MM.1S (cell line): ENCODE measurements at regions not wholly inside any gene's neighbourhood (a gene's known extent, or its start where the extent isn't known, plus 50 kb on each side); places are given as distances from the start of the nearest gene placed in this dataset.

Source experiments
- DNase-seq: peaks from one replicate; pipeline ENCODE4 v3.0.0-alpha.2; 2015
- H2AFZ ChIP-seq: fragments of 300-600 bp; sonication (generic); 2 replicates; pipeline ENCODE4 v1.6.0; 2016; ENCODE audit warnings: antibody characterized with exemption, low read length
- H3F3A ChIP-seq: fragments of 300-600 bp; sonication (generic); 2 replicates; pipeline ENCODE4 v1.6.1; 2016; ENCODE audit warnings: mild to moderate bottlenecking, antibody characterized with exemption, low read length, moderate library complexity, mixed read lengths; ENCODE audit not compliant: insufficient read depth
- H3K27ac ChIP-seq: fragments of 300-600 bp; sonication (generic); 2 replicates; pipeline ENCODE4 v1.5.1; 2016; ENCODE audit warnings: mild to moderate bottlenecking, low read length
- H3K27me3 ChIP-seq: fragments of 300-600 bp; sonication (generic); replicated peaks from 2 replicates; pipeline ENCODE4 v1.6.0; 2016; ENCODE audit warnings: low read length; ENCODE audit not compliant: insufficient read depth
- H3K36me3 ChIP-seq: fragments of 300-600 bp; sonication (generic); replicated peaks from 2 replicates; pipeline ENCODE4 v1.6.1; 2016; ENCODE audit warnings: mild to moderate bottlenecking, low read length, mixed read lengths; ENCODE audit not compliant: insufficient read depth
- H3K4me1 ChIP-seq: fragments of 300-600 bp; sonication (generic); 2 replicates; pipeline ENCODE4 v1.6.1; 2016; ENCODE audit warnings: low read length, mixed read lengths
- H3K4me2 ChIP-seq: fragments of 300-600 bp; sonication (generic); 2 replicates; pipeline ENCODE4 v1.6.0; 2016; ENCODE audit warnings: low read depth, low read length
- H3K4me3 ChIP-seq: fragments of 300-600 bp; sonication (generic); 2 replicates; pipeline ENCODE4 v1.5.1; 2016; ENCODE audit warnings: low read length, mixed read lengths
- H3K79me2 ChIP-seq: fragments of 300-600 bp; sonication (generic); 2 replicates; pipeline ENCODE4 v1.6.1; 2016; ENCODE audit warnings: mixed run types, low read length, mixed read lengths
- H3K9ac ChIP-seq: fragments of 300-600 bp; sonication (generic); 2 replicates; pipeline ENCODE4 v1.6.1; 2016; ENCODE audit warnings: low read length, mixed read lengths
- H3K9me2 ChIP-seq: fragments of 300-600 bp; sonication (generic); replicated peaks from 2 replicates; pipeline ENCODE4 v1.6.1; 2016; ENCODE audit warnings: mild to moderate bottlenecking, low read length, mixed read lengths; ENCODE audit not compliant: insufficient read depth
- H3K9me3 ChIP-seq: fragments of 300-600 bp; sonication (generic); replicated peaks from 2 replicates; pipeline ENCODE4 v1.6.1; 2016; ENCODE audit warnings: mild to moderate bottlenecking, low read length, mixed read lengths; ENCODE audit not compliant: insufficient read depth
- H4K20me1 ChIP-seq: fragments of 300-600 bp; sonication (generic); 2 replicates; pipeline ENCODE4 v1.6.1; 2016; ENCODE audit warnings: mild to moderate bottlenecking, low read length, moderate library complexity, mixed read lengths; ENCODE audit not compliant: insufficient read depth
- EZH2 ChIP-seq: fragments of 300-600 bp; sonication (generic); optimal IDR thresholded peaks from 2 replicates; pipeline ENCODE3; 2017; ENCODE audit warnings: low read depth, mild to moderate bottlenecking, antibody characterized with exemption, low read length, mixed read lengths
- EZH2phosphoT487 ChIP-seq: fragments of 300-600 bp; sonication (generic); IDR thresholded peaks from 2 replicates; pipeline ENCODE4 v1.6.1; 2018; ENCODE audit warnings: antibody characterized with exemption, low read length
- TF ChIP-seq, protein P1 (sequence below): fragments of 300-600 bp; sonication (generic); IDR thresholded peaks from 2 replicates; pipeline ENCODE4 v1.5.1; 2016; ENCODE audit warnings: antibody characterized with exemption, low read length, mixed read lengths

DNA sequence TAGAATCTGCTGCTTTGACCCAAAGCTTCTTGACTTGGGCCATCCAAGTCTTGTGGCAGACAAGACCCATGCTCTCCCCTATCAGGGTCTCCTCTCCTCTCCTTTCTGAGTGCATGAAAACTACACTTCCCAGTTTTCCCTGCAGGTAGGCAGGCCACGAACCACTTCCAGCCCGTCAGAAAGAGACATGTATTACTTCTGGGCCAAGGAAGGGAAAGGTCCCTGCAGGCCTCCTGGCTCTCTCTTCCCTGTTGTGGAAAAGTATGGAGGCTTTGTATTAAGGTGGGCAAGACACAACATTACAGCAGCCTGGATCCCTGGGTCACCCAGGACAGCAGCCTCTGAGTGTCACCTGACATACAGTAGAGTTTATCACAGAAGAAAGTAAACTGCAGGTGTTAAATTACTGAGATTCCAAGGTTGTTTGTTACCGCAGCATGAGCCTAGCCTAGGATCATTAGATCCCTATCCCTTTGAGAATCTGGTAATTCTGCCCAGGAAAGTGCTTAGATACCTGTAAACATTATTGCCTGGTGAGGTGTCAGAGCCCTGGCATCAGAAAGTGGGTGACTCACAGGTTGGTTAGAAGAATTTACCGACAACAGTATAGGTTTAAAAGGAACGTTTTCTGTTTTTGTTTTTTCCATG lies 717.3 kb downstream of the MATN1 start:
- no peaks in the 10 kb centered on the region for H4K20me1 ChIP-seq
- no peak overlapping the region for H3K4me2 ChIP-seq
- peaks cover 71% of the 10 kb centered on the region for H3K27me3 ChIP-seq
- H3K4me1 ChIP-seq: no peaks in the 10 kb centered on the region
- no peaks in the 10 kb centered on the region for H3F3A ChIP-seq
- H3K79me2 ChIP-seq: no peaks in the 10 kb centered on the region
- no peak overlapping the region for H3K4me3 ChIP-seq
- H3K9me2 ChIP-seq: no peaks in the 10 kb centered on the region
- H3K9ac ChIP-seq: no peak overlapping the region
- TF ChIP-seq, protein P1, sequence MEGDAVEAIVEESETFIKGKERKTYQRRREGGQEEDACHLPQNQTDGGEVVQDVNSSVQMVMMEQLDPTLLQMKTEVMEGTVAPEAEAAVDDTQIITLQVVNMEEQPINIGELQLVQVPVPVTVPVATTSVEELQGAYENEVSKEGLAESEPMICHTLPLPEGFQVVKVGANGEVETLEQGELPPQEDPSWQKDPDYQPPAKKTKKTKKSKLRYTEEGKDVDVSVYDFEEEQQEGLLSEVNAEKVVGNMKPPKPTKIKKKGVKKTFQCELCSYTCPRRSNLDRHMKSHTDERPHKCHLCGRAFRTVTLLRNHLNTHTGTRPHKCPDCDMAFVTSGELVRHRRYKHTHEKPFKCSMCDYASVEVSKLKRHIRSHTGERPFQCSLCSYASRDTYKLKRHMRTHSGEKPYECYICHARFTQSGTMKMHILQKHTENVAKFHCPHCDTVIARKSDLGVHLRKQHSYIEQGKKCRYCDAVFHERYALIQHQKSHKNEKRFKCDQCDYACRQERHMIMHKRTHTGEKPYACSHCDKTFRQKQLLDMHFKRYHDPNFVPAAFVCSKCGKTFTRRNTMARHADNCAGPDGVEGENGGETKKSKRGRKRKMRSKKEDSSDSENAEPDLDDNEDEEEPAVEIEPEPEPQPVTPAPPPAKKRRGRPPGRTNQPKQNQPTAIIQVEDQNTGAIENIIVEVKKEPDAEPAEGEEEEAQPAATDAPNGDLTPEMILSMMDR: no peak
- no peak for TF ChIP-seq EZH2
- TF ChIP-seq EZH2phosphoT487: no peak
- no peaks in the 10 kb centered on the region for H3K36me3 ChIP-seq
- no peak overlapping the region for H2AFZ ChIP-seq
- H3K9me3 ChIP-seq: no peaks in the 10 kb centered on the region
- H3K27ac ChIP-seq: no peak overlapping the region
- no peak for DNase-seq

DNA sequence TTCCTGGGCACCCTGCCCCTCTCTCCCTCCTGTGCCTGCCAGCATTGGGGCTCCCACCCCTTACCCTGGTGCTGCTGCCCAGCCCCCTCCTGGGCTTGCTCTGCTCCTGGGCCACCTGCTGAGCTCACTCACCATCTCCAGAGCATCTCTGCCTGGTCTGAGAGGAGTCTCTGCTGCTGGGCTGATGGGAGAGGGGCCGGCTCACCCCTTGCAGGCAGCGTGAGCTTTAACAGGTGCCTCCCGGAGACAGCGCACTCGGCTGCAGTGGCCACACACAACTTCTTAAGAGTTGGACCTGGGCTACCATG lies 721.7 kb downstream of the MATN1 start:
- no peaks in the 10 kb centered on the region for H3F3A ChIP-seq
- no peak for TF ChIP-seq EZH2phosphoT487
- TF ChIP-seq, protein P1: no peak
- no peak for TF ChIP-seq EZH2
- H3K27me3 ChIP-seq: peaks cover 50% of the 10 kb centered on the region
- no peaks in the 10 kb centered on the region for H3K9me3 ChIP-seq
- H3K36me3 ChIP-seq: no peaks in the 10 kb centered on the region
- no peak overlapping the region for H2AFZ ChIP-seq
- H3K9ac ChIP-seq: no peak overlapping the region
- H3K27ac ChIP-seq: no peak overlapping the region
- no peaks in the 10 kb centered on the region for H3K9me2 ChIP-seq
- no peaks in the 10 kb centered on the region for H4K20me1 ChIP-seq
- H3K4me3 ChIP-seq: no peak overlapping the region
- H3K4me1 ChIP-seq: no peaks in the 10 kb centered on the region
- no peaks in the 10 kb centered on the region for H3K79me2 ChIP-seq
- H3K4me2 ChIP-seq: no peak overlapping the region
- DNase-seq: no peak

DNA sequence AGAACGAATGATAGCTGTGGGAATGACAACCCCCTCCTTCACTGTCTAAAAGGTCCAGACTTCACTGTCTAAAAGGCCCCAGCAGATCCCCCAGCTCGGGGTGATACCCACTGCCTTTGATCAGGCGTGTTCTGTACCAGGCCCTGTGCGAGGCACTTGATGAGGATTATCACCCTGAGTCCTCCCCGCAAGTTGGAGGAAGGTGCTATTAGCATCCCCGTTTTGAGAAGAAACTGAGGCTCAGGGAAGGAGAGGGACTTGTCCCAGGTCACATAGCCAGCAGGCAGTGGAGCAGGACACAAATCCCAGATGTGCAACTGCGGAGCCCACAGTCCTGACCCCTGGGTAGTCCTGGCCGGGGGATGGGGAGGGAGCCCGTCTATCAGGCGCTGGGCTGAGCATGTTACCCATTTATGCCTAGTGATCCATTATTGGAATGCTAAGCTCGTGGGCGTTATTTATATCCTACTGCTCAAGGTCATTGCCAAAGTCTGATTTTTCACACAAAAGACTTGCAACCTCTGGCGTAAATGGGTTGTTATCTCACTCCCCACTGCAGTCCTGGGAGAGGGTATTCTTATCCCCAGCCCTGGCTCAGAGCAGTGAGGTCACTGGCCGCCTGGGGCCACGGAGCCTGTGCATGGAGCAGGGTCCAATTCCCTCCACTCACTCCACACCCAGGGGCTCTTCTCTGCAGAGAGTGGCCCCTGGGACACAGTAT lies 722.2 kb downstream of the MATN1 start:
- TF ChIP-seq, protein P1: no peak
- TF ChIP-seq EZH2phosphoT487 (no peak), EZH2 (no peak)

More for the DNA sequence above, 722.2 kb downstream of the MATN1 start:
- no peak overlapping the region for H2AFZ ChIP-seq
- no peak overlapping the region for H3K27ac ChIP-seq
- no peaks in the 10 kb centered on the region for H3K9me3 ChIP-seq
- no peak overlapping the region for H3K4me3 ChIP-seq
- H3K9me2 ChIP-seq: no peaks in the 10 kb centered on the region
- no peaks in the 10 kb centered on the region for H4K20me1 ChIP-seq
- H3K36me3 ChIP-seq: no peaks in the 10 kb centered on the region
- no peaks in the 10 kb centered on the region for H3K79me2 ChIP-seq
- no peak overlapping the region for H3K9ac ChIP-seq
- H3F3A ChIP-seq: no peaks in the 10 kb centered on the region
- H3K27me3 ChIP-seq: peaks cover 46% of the 10 kb centered on the region
- H3K4me1 ChIP-seq: no peaks in the 10 kb centered on the region
- no peak overlapping the region for H3K4me2 ChIP-seq
- no peak for DNase-seq
